ENCODE measurements at regions not wholly inside any gene's neighbourhood (a gene's known extent, or its start where the extent isn't known, plus 50 kb on each side); places are given as distances from the start of the nearest gene placed in this dataset.

- DNase-seq (ENCODE audit: low spot score) = no peak
- H3K4me3 ChIP-seq = no peak overlapping the region
- H3K27ac ChIP-seq = no peak overlapping the region
- TF ChIP-seq, protein P1, sequence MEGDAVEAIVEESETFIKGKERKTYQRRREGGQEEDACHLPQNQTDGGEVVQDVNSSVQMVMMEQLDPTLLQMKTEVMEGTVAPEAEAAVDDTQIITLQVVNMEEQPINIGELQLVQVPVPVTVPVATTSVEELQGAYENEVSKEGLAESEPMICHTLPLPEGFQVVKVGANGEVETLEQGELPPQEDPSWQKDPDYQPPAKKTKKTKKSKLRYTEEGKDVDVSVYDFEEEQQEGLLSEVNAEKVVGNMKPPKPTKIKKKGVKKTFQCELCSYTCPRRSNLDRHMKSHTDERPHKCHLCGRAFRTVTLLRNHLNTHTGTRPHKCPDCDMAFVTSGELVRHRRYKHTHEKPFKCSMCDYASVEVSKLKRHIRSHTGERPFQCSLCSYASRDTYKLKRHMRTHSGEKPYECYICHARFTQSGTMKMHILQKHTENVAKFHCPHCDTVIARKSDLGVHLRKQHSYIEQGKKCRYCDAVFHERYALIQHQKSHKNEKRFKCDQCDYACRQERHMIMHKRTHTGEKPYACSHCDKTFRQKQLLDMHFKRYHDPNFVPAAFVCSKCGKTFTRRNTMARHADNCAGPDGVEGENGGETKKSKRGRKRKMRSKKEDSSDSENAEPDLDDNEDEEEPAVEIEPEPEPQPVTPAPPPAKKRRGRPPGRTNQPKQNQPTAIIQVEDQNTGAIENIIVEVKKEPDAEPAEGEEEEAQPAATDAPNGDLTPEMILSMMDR (IDR thresholded peaks at IDR 0.05) = no peak
These were observed 100.9 kb downstream of the SAMD9 start for GRCh38 chr7:93016681-93017381.

GRCh38 chr7:93015779-93016481 is 101.8 kb downstream of the SAMD9 start:
- no peak overlapping the region for H3K27ac ChIP-seq
- no peak overlapping the region for H3K4me3 ChIP-seq
- no peak for DNase-seq (ENCODE audit: low spot score)
- TF ChIP-seq, protein P1 (IDR thresholded peaks at IDR 0.05) = no peak

- no peak overlapping the region for H3K4me3 ChIP-seq
- DNase-seq (ENCODE audit: low spot score) = no peak
- TF ChIP-seq, protein P1 (IDR thresholded peaks at IDR 0.05) = no peak
- no peak overlapping the region for H3K27ac ChIP-seq
These were observed 102.5 kb downstream of the SAMD9 start for GRCh38 chr7:93015101-93015778.

GRCh38 chr7:93014410-93014809 is 103.4 kb downstream of the SAMD9 start:
- Histone ChIP-seq H3K4me3 (no peak overlapping the region), H3K27ac (no peak overlapping the region)
- TF ChIP-seq, protein P1 (IDR thresholded peaks at IDR 0.05) = no peak
- DNase-seq (ENCODE audit: low spot score) = no peak

DNA sequence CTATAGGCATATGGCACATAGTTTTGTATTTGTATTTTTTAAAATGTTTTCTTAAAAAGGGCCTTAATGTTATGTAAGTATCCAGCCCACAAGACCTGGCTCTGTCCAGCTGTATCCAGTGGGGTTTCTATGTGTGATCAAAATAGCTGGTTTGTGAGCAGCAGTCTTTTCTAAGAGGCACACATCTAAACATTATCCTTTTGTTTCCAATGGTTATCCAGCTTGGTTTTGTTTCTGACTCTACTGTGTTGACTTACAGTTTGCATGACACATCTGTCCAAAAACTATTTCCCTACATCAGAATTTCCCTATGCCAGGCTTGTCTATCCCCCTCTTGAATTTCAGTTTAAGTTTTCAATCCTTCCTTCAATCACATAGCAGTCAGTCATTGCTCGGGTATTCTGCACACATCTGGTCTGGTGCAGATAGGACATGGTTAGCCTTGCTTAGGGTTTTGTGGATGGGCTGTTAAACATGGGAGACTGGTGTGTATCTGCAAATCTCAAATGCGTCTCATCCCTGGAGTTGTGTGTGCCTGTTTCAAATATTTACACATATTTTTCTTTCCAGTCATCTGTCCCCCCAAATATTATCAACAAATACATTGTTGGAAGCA is 104.2 kb downstream of the SAMD9 start:
- H3K4me3 ChIP-seq = no peak overlapping the region
- no peak for DNase-seq (ENCODE audit: low spot score)
- TF ChIP-seq, protein P1 (IDR thresholded peaks at IDR 0.05) = no peak
- no peak overlapping the region for H3K27ac ChIP-seq

DNA sequence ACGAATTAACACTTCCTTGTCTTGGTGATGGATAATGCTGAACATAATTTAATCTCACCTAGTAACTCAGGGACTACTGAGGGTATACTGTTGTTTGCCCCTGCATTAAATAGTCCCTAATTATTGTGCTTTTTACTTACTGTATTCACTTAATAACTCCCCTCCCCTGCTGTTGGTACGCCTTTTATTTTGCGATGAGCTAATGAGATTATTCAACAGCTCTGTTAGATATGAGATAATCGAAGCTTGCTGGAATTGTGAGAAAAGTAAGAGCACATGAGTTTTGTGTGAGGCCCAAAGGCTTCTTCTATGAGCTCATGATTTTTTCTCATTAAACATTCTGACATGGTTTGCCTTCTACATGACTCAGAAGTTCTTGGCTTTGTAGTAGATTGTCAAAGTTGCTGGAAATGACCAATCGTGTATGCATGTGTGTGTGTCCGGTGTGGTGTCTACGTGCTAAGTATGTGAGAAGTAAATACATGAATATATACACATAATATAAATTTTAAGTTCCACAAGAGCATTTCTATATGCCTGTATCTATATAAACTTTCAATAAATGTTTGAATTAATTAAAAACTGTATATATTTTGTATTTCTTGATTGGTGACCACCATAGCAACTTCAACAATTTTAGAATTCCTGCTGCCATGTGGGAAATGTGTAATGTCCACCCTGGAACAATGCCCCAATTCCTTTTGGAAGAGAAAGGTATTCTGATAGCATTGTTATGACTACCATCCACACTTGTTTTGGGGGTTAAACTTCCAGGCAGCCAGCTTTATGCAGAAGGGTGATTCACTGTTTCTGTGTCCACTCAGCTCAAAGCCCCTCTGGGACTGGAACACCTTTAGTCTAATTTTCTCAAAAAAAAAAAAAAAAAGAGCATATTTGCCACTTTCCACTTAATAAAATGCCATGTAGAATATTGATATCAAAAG is 106.2 kb downstream of the SAMD9 start:
- TF ChIP-seq, protein P1 (IDR thresholded peaks at IDR 0.05) = no peak
- no peak for DNase-seq (ENCODE audit: low spot score)
- no peak overlapping the region for H3K4me3 ChIP-seq
- H3K27ac ChIP-seq = no peak overlapping the region

Measured in coronary artery (tissue), 2 donors.